Breast epithelium (tissue), 3 donors: ENCODE measurements at regions not wholly inside any gene's neighbourhood (a gene's known extent, or its start where the extent isn't known, plus 50 kb on each side); places are given as distances from the start of the nearest gene placed in this dataset.

ENCODE experiments used
- CTCF ChIP-seq, 3 donors: fragments of 450-650 bp; IDR thresholded peaks; one replicate each; pipeline ENCODE4 v1.5.1; 2016 to 2017; ENCODE audit warnings: antibody characterized with exemption in 3 of 3, mild to moderate bottlenecking in 3 of 3, moderate library complexity in 3 of 3
- POLR2A ChIP-seq: fragments of 450-650 bp; IDR thresholded peaks from one replicate; pipeline ENCODE4 v1.6.1; 2016; ENCODE audit warnings: antibody characterized with exemption, mild to moderate bottlenecking, moderate library complexity
- POLR2AphosphoS5 ChIP-seq, 3 donors: sonication (generic); formaldehyde crosslinking; IDR thresholded peaks; one replicate each; pipeline ENCODE4 v1.6.1; 2017; ENCODE audit warnings: antibody characterized with exemption in 3 of 3

- TF ChIP-seq CTCF (IDR thresholded peaks at IDR 0.05) (no peak), POLR2A (no peak), POLR2AphosphoS5 (IDR thresholded peaks at IDR 0.05) (no peak)
These were observed 194.7 kb upstream of the MPHOSPH6 start for GRCh38 chr16:82364690-82365089.
